ENCODE measurements at regions not wholly inside any gene's neighbourhood (a gene's known extent, or its start where the extent isn't known, plus 50 kb on each side); places are given as distances from the start of the nearest gene placed in this dataset.
A peak's percentile ranks its signal among the peaks of the same experiment; 100 is the strongest.
"Not testable (repeated sequence)": the region's sequence is repeated elsewhere in the genome, so short reads cannot be mapped to it uniquely, and the experiment has no call there.

DNA sequence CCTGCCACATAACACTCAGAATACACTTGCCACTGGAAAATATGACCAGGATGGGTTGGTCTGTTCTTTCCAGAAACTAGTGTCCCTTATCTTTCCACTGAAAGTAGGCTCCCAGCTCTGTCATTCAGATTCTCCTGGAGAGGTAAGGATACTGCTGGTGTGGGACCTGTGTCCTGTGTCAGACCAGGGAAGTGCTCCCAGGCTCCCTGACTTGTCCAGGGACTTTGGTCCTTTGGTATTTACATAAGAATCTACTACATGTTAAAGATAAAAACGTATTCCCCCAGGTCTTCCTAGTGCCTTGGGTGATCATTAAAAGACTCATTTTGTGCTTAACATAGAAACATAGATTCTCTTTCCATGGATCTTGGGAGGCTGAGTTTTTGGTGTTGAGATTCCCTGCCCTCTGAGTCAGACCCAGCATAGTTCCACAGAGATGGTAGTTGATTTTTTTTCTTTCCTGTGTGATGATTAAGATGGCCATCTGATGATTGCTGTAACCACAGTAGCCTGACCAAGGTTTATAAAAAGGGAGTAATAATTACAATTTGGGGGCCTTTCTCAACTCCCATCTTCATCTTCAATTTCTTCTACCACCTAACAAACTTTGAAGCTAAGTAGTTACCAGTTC lies 159.8 kb upstream of the JADE1 start:
- Histone ChIP-seq H3K9ac (ENCODE audit: low read depth, low read length) (no peak overlapping the region), H3K9me3 (ENCODE audit: control insufficient read depth, insufficient read depth, low read length) (peaks cover 5% of the 10 kb centered on the region; the same call in 1 of the 2 replicates), H3K4me1 (ENCODE audit: insufficient read depth, low read length) (peaks cover 23% of the 10 kb centered on the region), H3K36me3 (ENCODE audit: insufficient read depth, low read length) (no peaks in the 10 kb centered on the region)

DNA sequence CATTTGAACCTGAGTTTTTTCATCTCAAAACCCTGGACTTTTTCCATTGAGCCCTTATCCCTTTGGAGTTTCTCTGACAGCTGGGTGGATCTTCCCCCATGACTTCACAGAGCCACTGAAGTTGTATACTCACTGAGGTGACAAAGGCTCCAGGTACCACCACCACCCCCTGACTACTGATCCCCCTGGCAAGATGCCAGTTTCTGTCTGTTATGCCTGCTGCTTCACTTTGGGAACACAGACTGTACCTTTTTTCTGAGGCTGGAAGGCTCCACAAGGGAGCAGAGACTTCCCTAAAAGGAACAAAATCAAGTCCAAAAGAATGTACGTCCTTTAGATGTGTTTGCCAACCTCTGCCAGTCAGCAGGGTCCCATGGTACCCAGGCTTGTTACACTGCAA lies 160.3 kb upstream of the JADE1 start:
- Histone ChIP-seq H3K9ac (ENCODE audit: low read depth, low read length) (no peak overlapping the region), H3K9me3 (ENCODE audit: control insufficient read depth, insufficient read depth, low read length) (peaks cover 5% of the 10 kb centered on the region; the same call in 1 of the 2 replicates), H3K4me1 (ENCODE audit: insufficient read depth, low read length) (peaks cover 22% of the 10 kb centered on the region), H3K36me3 (ENCODE audit: insufficient read depth, low read length) (no peaks in the 10 kb centered on the region)

DNA sequence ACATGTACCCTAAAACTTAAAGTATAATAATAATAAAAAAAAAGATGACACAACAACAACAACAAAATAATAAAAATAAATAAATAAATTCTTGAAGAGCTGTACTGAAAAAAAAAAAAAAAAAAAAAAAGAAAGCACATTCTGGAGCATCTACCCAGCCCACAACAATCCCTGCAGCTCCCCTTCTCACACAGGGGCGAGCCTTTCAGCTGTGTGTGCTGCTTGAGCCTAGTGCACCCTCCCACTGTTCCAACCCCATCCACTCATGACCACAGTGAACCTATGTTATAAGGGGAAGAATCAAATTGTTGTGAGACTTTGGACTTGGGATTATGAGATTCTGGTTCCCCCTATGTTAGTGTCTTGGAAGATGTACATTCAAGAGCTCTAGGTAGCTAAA lies 161.5 kb upstream of the JADE1 start:
- H3K36me3 ChIP-seq (ENCODE audit: insufficient read depth, low read length), result no peaks in the 10 kb centered on the region
- H3K9me3 ChIP-seq (ENCODE audit: control insufficient read depth, insufficient read depth, low read length), result peaks cover 5% of the 10 kb centered on the region; the same call in 1 of the 2 replicates
- H3K4me1 ChIP-seq (ENCODE audit: insufficient read depth, low read length), result peaks cover 16% of the 10 kb centered on the region
- H3K9ac ChIP-seq (ENCODE audit: low read depth, low read length), result no peak overlapping the region

DNA sequence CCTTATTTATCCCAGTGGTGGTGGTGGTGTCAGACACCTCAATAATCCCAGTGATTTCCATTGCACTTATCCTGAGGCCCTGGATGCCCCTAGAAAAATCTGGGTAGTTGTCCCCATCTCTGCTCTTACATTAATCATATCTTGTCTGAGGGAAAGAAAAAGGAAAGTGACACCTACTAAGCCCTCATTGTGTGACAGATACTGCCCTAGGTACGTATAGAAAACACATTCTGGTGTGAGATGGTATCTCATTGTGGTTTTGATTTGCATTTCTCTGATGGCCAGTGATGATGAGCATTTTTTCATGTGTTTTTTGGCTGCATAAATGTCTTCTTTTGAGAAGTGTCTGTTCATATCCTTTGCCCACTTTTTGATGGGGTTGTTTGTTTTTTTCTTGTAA lies 162.6 kb upstream of the JADE1 start:
- H3K9me3 ChIP-seq (ENCODE audit: control insufficient read depth, insufficient read depth, low read length); H3K36me3 ChIP-seq (ENCODE audit: insufficient read depth, low read length); H3K9ac ChIP-seq (ENCODE audit: low read depth, low read length): not testable (repeated sequence)
- H3K4me1 ChIP-seq (ENCODE audit: insufficient read depth, low read length), result peaks cover 16% of the 10 kb centered on the region

DNA sequence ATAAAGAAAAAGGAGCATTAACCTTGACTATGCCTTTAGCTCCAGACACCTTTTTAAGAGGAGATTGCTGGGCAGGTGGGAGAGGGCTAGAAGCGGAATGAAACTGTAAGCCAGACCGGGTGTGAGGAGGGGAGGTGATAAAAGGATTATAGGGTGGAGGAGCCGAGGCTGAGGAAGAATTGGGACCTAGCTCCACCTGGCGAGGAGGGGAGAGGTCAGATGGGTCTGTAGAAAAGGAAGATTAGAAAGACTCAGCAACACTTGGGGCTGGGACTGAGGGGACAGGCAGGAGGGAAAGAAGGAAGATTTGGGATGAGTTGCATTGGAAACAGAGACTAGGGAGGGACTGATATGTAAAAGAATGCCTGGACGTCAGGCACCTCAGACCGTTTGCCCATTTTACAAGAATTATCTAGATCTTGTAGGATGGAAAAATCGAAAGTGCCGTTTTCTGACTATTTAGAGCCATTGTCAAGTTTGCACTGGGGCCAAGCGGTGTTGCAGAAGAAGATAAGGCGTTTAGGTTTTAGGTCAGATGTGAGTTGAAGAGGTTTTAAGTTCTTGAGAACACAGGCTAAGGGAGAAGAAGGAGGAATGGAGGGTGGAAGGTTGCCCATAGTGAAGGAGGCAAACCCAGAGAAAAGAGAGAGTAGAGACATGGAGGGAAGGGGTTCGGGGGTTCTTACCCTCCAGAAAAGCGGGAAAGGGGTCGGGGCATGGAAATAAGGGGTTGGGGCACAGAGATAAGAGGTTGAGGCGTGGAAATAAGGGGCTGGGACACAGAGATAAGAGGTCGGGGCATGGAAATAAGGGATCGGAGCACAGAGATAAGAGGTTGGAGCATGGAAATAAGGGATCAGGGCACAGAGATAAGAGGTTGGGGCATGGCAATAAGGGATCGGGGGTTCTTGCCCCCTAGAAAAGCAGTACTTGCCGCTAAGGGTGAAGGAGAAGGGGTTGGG lies 164.5 kb upstream of the JADE1 start:
- H3K9ac ChIP-seq (ENCODE audit: low read depth, low read length); H3K36me3 ChIP-seq (ENCODE audit: insufficient read depth, low read length): not testable (repeated sequence)

DNA sequence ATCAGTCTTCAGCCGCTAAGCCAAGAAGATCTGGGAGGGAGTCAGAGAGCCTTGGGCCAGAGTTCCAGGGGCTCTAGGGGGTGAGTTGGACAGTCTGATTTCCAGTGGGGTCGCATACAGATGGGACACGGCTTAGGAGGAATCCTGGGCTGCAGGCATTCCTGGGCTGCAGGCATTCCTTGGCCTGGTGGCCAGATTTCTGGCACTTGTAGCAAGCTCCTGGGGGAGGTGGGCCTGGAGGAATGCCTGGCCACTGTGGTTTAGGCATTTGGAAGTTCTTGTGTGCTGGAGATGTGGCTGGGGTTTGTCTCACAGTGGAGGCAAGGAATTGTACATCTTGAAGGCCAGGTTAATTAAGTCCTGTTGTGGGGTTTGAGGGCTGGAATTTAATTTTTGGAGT lies 165.4 kb upstream of the JADE1 start:
- not testable (repeated sequence) for H3K9me3 ChIP-seq (ENCODE audit: control insufficient read depth, insufficient read depth, low read length); H3K36me3 ChIP-seq (ENCODE audit: insufficient read depth, low read length); H3K9ac ChIP-seq (ENCODE audit: low read depth, low read length)
- H3K4me1 ChIP-seq (ENCODE audit: insufficient read depth, low read length), result peaks cover 21% of the 10 kb centered on the region

More for the DNA sequence above, 164.5 kb upstream of the JADE1 start:
- H3K9me3 ChIP-seq (ENCODE audit: control insufficient read depth, insufficient read depth, low read length), result not testable (repeated sequence)
- peaks cover 21% of the 10 kb centered on the region for H3K4me1 ChIP-seq (ENCODE audit: insufficient read depth, low read length)

DNA sequence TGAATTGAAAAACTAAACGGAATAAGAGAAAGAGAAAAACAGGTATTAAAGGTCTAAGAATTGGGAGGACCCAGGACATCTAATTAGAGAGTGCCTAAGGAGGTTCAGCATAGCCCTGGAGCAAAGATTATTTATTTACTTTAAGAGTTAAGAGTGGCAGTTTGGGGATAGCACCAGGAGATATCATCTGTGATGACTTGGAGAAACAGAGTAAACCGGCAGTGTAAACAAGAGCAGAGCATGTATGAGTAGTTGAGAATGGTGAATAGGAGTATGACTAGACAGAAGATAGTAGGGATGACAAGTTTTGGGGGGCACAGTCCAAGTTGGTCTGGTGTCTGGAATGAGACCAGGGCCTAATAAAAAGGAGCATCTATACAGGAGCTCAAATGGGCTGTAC lies 167.9 kb upstream of the JADE1 start:
- H3K9me3 ChIP-seq (ENCODE audit: control insufficient read depth, insufficient read depth, low read length); H3K9ac ChIP-seq (ENCODE audit: low read depth, low read length); H3K36me3 ChIP-seq (ENCODE audit: insufficient read depth, low read length): not testable (repeated sequence)
- peaks cover 39% of the 10 kb centered on the region for H3K4me1 ChIP-seq (ENCODE audit: insufficient read depth, low read length)

DNA sequence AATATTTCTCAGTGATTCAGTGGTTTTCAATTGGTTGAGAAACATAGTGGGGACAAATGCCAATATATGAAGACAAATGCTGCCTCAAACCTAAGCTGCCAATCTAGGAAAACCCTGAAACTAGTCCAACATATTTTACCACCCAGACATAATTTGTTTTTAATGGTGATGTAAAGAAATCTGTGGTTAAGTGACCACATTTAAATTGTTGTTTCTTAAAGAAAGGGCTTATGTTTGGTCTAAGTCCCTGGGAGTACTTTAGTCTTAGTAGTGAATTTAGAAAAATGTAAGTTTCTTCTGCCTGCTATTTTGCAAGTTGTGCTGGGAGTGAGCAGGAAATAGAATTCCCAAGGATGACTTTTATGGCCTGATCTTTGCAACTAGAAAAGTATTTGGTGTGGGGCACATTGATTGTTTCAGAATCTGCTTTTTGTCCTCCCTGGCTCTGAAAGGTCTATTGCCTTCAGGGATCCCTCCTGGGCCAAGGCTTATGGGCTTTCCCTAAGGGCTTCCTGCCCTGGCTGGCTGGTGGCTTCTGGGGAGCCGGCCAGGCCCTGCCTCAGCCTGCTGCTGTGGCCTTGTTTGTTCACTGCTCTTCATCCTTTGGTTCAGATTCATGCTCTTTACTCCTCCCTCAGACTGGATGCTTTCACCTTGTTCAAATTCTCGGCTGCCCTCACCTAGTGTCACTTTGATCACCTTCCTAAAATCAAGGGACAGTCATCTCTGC lies 169.8 kb upstream of the JADE1 start:
- H3K9me3 ChIP-seq (ENCODE audit: control insufficient read depth, insufficient read depth, low read length), result no peaks in the 10 kb centered on the region
- H3K36me3 ChIP-seq (ENCODE audit: insufficient read depth, low read length), result no peaks in the 10 kb centered on the region
- peak overlapping the region; percentile 33; the same call in 1 of the 2 replicates for H3K9ac ChIP-seq (ENCODE audit: low read depth, low read length)
- peaks cover 55% of the 10 kb centered on the region for H3K4me1 ChIP-seq (ENCODE audit: insufficient read depth, low read length)

DNA sequence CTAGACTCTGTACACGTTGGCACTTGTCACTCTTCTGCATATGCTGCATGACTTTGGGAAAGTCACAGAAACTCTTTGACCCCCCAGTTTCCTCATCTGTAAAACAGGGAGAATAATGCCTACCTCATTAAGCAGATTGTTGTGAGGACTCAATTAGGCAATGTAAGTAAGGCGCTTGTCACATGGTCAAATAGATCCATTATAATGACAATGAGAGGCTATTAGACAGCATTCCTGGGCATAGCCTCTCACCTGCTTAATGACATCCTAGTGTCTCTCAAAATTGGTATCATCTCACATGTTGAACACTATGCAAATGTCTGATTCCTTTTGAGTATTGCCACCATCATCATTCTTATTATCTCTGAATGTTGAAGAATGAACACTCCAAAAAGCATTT lies 172.6 kb upstream of the JADE1 start:
- Histone ChIP-seq H3K9ac (ENCODE audit: low read depth, low read length) (no peak overlapping the region), H3K36me3 (ENCODE audit: insufficient read depth, low read length) (no peaks in the 10 kb centered on the region), H3K4me1 (ENCODE audit: insufficient read depth, low read length) (peaks cover 55% of the 10 kb centered on the region), H3K9me3 (ENCODE audit: control insufficient read depth, insufficient read depth, low read length) (no peaks in the 10 kb centered on the region)

DNA sequence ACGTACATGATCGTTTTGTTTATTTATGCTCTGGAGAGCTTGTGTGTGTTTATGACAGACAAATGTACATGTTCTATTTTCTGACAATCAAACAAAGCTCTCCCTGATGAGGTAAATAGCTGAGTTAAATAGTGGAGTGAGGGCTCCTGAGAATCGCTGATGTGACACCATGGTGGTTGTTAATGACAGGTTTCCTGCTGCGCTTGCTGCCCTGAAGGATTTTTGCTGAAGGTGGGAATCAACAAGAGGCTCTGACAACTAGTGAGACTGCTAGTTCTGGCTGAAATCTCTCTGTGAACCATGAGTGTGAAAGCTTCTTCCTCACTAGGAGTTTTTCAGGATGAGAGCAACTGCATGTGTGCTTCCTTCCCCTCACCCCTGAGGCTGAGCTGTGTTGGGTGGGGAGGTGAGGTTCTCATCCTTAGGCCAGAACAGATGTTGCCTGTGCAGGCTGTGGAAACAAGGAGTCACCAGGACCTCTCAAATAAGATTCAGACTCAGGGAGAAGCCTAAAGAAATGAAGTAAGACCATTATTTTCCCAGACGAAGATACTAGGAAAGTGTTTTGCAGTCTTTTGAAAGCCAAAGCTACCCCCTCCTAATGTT lies 173.4 kb upstream of the JADE1 start:
- Histone ChIP-seq H3K9ac (ENCODE audit: low read depth, low read length) (no peak overlapping the region; the same call in 1 of the 2 replicates), H3K9me3 (ENCODE audit: control insufficient read depth, insufficient read depth, low read length) (no peaks in the 10 kb centered on the region), H3K4me1 (ENCODE audit: insufficient read depth, low read length) (peaks cover 55% of the 10 kb centered on the region), H3K36me3 (ENCODE audit: insufficient read depth, low read length) (no peaks in the 10 kb centered on the region)

DNA sequence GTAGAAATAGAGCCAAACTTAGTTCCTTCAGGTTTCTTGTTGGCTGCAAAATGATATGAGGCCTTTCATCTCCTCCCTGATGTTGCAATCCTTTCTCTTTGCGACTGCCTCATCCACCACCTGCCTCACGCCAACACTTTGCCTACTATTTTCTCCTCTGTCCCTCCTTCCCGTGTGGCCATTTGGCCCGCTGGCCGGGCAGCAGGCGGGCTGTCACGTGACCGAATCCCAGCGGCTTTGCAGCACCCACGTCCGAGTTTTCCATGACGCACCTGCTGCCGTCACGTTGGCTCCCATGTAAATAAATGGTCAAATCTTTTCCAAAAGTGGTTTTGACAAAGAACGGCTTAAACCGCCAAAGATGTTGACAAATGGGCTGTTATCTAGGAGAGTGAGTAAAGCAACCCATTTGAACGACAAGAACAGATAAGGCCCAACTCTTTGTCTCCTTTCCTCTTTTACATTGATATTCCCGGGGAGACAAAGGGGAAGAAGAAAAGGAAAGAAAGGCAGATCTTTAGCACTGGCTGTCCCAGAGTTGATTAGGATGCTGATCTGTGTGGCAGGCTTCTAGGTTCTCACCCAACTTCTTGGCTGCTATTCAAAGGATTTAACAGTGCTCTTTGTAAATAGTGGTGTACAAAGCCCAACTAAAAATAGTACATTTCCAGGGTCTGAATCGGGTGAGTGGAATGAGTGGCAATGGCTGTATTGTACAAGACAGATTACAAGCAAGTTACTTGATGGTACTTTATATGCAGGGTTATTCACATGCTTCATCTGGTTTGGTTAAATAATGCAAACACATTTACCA lies 174.2 kb upstream of the JADE1 start:
- no peaks in the 10 kb centered on the region for H3K9me3 ChIP-seq (ENCODE audit: control insufficient read depth, insufficient read depth, low read length)
- H3K4me1 ChIP-seq (ENCODE audit: insufficient read depth, low read length), result peaks cover 52% of the 10 kb centered on the region
- H3K9ac ChIP-seq (ENCODE audit: low read depth, low read length), result no peak overlapping the region

DNA sequence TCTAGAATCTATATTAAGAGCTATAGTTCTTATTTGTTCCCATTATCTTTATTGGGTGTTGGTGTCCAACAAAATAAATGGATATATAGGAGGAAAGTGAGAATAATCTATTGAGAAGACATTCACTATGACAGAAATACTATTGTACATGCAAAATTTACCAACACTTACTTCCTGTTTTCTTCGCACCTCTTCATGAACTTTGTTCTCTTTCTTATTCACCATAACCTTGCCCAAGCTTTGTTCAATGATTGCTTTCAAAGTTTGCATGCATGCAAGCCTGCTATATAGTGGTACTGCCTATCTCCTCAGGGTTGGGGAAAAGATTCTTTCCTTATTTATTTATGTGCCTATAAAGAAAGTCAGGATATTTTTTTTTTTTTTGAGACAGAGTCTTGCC lies 176.4 kb upstream of the JADE1 start:
- Histone ChIP-seq H3K36me3 (ENCODE audit: insufficient read depth, low read length) (no peaks in the 10 kb centered on the region), H3K4me1 (ENCODE audit: insufficient read depth, low read length) (peaks cover 30% of the 10 kb centered on the region), H3K9ac (ENCODE audit: low read depth, low read length) (no peak overlapping the region), H3K9me3 (ENCODE audit: control insufficient read depth, insufficient read depth, low read length) (no peaks in the 10 kb centered on the region)

More for the DNA sequence above, 174.2 kb upstream of the JADE1 start:
- no peaks in the 10 kb centered on the region for H3K36me3 ChIP-seq (ENCODE audit: insufficient read depth, low read length)

DNA sequence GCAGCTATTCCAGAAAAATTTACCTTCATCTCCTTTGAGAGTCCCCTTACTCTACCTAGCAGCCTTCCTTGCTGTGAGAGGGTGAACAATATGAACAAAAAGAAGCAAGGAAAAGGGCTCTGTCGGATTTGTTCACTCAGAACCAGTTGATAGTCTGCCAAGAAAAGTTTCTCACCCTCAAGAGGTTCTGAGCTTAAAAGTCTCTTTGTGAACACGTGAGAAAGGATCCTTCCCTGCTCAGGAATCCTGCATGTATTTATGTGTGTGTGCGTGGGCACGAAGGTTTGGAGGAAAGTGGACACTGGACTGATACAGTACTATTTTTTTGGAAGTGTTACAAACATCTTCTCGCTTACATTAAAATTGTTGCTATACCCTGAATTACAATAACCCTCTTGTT lies 178.6 kb upstream of the JADE1 start:
- no peaks in the 10 kb centered on the region for H3K36me3 ChIP-seq (ENCODE audit: insufficient read depth, low read length)
- H3K9me3 ChIP-seq (ENCODE audit: control insufficient read depth, insufficient read depth, low read length), result no peaks in the 10 kb centered on the region
- no peak overlapping the region for H3K9ac ChIP-seq (ENCODE audit: low read depth, low read length)
- peaks cover 8% of the 10 kb centered on the region for H3K4me1 ChIP-seq (ENCODE audit: insufficient read depth, low read length)
